ENCODE measurements at regions not wholly inside any gene's neighbourhood (a gene's known extent, or its start where the extent isn't known, plus 50 kb on each side); places are given as distances from the start of the nearest gene placed in this dataset.
A peak's percentile ranks its signal among the peaks of the same experiment; 100 is the strongest.

DNA sequence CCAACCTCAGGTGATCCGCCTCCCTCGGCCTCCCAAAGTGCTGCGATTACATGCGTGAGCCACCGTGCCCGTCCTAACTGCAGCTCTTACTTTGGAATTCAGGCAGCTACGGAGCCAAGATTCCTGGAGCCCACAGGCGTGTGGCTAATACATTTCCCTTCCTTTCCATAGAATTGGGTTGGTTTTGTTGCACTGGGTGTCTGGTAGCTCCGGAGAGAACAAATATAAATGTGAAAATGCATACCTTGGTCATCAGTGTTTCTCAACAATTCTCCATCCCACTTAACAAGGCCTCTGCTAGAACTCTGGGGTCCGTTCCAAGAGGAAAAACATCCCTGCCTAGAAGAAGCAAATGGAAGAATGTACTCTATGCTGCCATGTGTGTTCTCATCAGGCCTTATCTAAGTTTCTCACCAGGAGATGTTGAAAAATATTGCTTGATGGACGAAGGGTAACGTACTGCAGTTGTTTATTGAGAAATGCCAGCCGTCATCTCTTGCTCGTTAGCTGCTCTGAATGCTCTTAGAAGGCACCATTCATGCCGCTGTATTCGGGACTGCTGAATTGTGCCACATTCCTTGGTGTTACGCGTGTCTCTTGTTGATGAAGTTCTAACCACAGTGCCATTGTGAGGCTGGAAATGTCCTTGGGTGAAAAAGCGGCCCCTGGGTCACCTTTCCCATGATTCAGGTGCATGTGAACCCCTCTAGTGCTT, 50.5 kb upstream of the CD99 start:
- WGBS, 5 donors = 93 to 97% (median 96%) methylated on average over 19 of the region's 19 CpGs
- H3K27ac ChIP-seq = no peak overlapping the region
- DNase-seq = no peak
- TF ChIP-seq, protein P1, sequence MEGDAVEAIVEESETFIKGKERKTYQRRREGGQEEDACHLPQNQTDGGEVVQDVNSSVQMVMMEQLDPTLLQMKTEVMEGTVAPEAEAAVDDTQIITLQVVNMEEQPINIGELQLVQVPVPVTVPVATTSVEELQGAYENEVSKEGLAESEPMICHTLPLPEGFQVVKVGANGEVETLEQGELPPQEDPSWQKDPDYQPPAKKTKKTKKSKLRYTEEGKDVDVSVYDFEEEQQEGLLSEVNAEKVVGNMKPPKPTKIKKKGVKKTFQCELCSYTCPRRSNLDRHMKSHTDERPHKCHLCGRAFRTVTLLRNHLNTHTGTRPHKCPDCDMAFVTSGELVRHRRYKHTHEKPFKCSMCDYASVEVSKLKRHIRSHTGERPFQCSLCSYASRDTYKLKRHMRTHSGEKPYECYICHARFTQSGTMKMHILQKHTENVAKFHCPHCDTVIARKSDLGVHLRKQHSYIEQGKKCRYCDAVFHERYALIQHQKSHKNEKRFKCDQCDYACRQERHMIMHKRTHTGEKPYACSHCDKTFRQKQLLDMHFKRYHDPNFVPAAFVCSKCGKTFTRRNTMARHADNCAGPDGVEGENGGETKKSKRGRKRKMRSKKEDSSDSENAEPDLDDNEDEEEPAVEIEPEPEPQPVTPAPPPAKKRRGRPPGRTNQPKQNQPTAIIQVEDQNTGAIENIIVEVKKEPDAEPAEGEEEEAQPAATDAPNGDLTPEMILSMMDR (IDR thresholded peaks at IDR 0.05 in 8 of 11, conservative IDR thresholded peaks at IDR 0.05 in 3 of 11) = no peak
- TF ChIP-seq POLR2A (IDR thresholded peaks at IDR 0.05) = no peak
- no peak for TF ChIP-seq POLR2AphosphoS5 (IDR thresholded peaks at IDR 0.05)
- H3K36me3 ChIP-seq = peaks cover 0 to 46% (median 0%) of the 10 kb centered on the region in 6 donors
- H3K9me3 ChIP-seq = no peaks in the 10 kb centered on the region
- no peaks in the 10 kb centered on the region for H3K4me1 ChIP-seq
- H3K4me3 ChIP-seq = no peak overlapping the region
- intact Hi-C loops (cut with DNase I; ENCODE audit: low total_unique reads) = loop anchor here (5.0 kb wide), 1 partner anchor 172 kb away; no protein-coding TSS in a partner anchor
- H3K27me3 ChIP-seq (replicated peaks in 1 of 7) = no peaks in the 10 kb centered on the region

DNA sequence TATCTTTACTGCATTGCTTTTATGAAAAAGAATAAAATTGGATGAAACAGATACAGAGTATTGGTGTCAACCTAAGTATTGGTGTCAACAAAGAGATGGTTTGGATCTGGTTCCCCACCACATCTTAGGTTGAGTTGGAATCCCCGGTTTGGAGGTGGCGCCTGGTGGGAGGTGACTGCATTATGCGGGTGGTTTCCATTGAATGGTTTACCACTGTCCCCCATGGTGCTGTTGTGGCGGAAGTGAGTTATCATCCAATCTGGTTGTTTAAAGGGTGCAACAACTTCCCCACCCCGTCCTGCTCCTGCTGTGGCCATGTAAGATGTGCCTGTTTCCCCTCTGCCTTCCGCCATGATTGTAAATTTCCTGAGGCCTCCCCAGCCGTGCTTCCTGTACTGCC, 52.8 kb upstream of the CD99 start:
- peaks cover 0 to 46% (median 0%) of the 10 kb centered on the region in 6 donors for H3K36me3 ChIP-seq
- 54 to 83% (median 76%) methylated on average over 7 of the region's 7 CpGs for WGBS, 5 donors
- no peak overlapping the region for H3K4me3 ChIP-seq
- intact Hi-C loops (cut with DNase I; ENCODE audit: low total_unique reads) = no loop called here
- no peak for TF ChIP-seq POLR2AphosphoS5 (IDR thresholded peaks at IDR 0.05)
- no peak for TF ChIP-seq POLR2A (IDR thresholded peaks at IDR 0.05)
- TF ChIP-seq, protein P1 (IDR thresholded peaks at IDR 0.05 in 8 of 11, conservative IDR thresholded peaks at IDR 0.05 in 3 of 11) = no peak
- no peaks in the 10 kb centered on the region for H3K4me1 ChIP-seq
- no peak for DNase-seq
- H3K27ac ChIP-seq = no peak overlapping the region
- H3K27me3 ChIP-seq (replicated peaks in 1 of 7) = no peaks in the 10 kb centered on the region
- H3K9me3 ChIP-seq = no peaks in the 10 kb centered on the region

DNA sequence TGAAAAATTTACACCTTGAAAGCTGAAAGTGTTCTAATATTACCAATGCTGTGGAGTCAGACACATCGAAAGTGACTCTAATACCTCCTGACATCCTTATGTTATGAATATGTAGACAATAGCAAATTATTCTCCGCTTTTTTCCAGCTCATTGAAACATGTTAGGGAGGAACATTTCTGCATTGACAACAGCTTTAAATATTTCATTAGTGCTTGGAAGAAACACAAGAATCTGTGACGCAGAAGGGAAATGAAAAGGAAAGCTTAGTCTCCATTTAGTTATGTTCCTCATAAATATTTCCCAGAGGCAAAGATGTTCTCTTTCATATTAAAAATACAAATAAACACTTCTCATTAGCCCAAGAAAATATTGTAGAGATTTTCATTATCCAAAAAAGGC, 55.8 kb upstream of the CD99 start:
- H3K4me1 ChIP-seq = no peaks in the 10 kb centered on the region
- no peaks in the 10 kb centered on the region for H3K27me3 ChIP-seq (replicated peaks in 1 of 7)
- H3K9me3 ChIP-seq = peaks cover 0 to 27% (median 23%) of the 10 kb centered on the region in 8 donors
- H3K27ac ChIP-seq = peak overlapping the region in 1 of 8 donors; percentile 62
- H3K4me3 ChIP-seq = no peak overlapping the region
- TF ChIP-seq POLR2A (IDR thresholded peaks at IDR 0.05) (no peak), POLR2AphosphoS5 (IDR thresholded peaks at IDR 0.05) (no peak)
- TF ChIP-seq, protein P1 (IDR thresholded peaks at IDR 0.05 in 8 of 11, conservative IDR thresholded peaks at IDR 0.05 in 3 of 11) = no peak
- no peak for DNase-seq
- peaks cover 0 to 26% (median 0%) of the 10 kb centered on the region in 6 donors for H3K36me3 ChIP-seq
- WGBS, 5 donors = 84 to 92% (median 88%) methylated on average over 3 of the region's 3 CpGs
- intact Hi-C loops (cut with DNase I; ENCODE audit: low total_unique reads) = no loop called here
